ENCODE measurements at regions not wholly inside any gene's neighbourhood (a gene's known extent, or its start where the extent isn't known, plus 50 kb on each side); places are given as distances from the start of the nearest gene placed in this dataset.

DNA sequence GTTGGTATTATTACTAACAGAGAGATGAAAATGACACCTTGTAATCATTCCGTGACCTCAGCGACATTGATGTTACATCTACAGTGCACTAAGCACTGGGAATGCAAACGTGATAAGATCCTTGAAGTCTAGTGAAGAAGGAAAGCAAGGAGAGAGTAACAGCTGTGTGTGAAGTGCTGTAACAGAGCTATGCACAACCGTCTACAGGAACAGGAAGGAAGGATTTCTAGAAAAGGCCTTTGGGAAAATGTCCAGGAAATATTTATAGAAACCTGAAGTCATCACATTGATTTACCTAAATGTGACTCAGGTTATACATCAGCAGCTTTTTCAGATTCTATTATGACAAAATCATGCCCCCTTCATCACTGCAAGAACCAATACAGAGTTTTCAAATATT lies 304.2 kb upstream of the AMIGO2 start:
- TF ChIP-seq POLR2A (IDR thresholded peaks at IDR 0.05) = no peak
- TF ChIP-seq, protein P1, sequence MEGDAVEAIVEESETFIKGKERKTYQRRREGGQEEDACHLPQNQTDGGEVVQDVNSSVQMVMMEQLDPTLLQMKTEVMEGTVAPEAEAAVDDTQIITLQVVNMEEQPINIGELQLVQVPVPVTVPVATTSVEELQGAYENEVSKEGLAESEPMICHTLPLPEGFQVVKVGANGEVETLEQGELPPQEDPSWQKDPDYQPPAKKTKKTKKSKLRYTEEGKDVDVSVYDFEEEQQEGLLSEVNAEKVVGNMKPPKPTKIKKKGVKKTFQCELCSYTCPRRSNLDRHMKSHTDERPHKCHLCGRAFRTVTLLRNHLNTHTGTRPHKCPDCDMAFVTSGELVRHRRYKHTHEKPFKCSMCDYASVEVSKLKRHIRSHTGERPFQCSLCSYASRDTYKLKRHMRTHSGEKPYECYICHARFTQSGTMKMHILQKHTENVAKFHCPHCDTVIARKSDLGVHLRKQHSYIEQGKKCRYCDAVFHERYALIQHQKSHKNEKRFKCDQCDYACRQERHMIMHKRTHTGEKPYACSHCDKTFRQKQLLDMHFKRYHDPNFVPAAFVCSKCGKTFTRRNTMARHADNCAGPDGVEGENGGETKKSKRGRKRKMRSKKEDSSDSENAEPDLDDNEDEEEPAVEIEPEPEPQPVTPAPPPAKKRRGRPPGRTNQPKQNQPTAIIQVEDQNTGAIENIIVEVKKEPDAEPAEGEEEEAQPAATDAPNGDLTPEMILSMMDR (IDR thresholded peaks at IDR 0.05) = no peak
